GM18511 (cell line): ENCODE measurements at regions not wholly inside any gene's neighbourhood (a gene's known extent, or its start where the extent isn't known, plus 50 kb on each side); places are given as distances from the start of the nearest gene placed in this dataset.
"Not testable (repeated sequence)": the region's sequence is repeated elsewhere in the genome, so short reads cannot be mapped to it uniquely, and the experiment has no call there.

Source experiments
- ATAC-seq: cut with Tn5 transposase; IDR thresholded peaks from one replicate; pipeline ENCODE4 v1.9.1; 2021; ENCODE audit warnings: mild to moderate bottlenecking, moderate library complexity; ENCODE audit not compliant: unreplicated experiment

- ATAC-seq, result no peak
Measured at GRCh38 chr7:96921231-96921630, 84.1 kb upstream of the DLX6 start.

- no peak for ATAC-seq
Measured at GRCh38 chr7:96921771-96922170, 83.6 kb upstream of the DLX6 start.

GRCh38 chr7:96923345-96923744, 82.0 kb upstream of the DLX6 start:
- not testable (repeated sequence) for ATAC-seq

GRCh38 chr7:96927131-96927530, 78.2 kb upstream of the DLX6 start:
- ATAC-seq, result no peak

GRCh38 chr7:96928965-96929364, 76.4 kb upstream of the DLX6 start:
- no peak for ATAC-seq

- ATAC-seq, result no peak
Measured at GRCh38 chr7:96931891-96932290, 73.5 kb upstream of the DLX6 start.

GRCh38 chr7:96933067-96933645, 72.2 kb upstream of the DLX6 start:
- no peak for ATAC-seq

GRCh38 chr7:96936621-96937020, 68.7 kb upstream of the DLX6 start:
- ATAC-seq, result no peak

- ATAC-seq, result no peak
Measured at GRCh38 chr7:96942112-96942511, 63.2 kb upstream of the DLX6 start.

GRCh38 chr7:96949766-96950165, 55.6 kb upstream of the DLX6 start:
- no peak for ATAC-seq

- ATAC-seq, result no peak
Measured at GRCh38 chr7:96952974-96953391, 52.4 kb upstream of the DLX6 start.

GRCh38 chr7:96953676-96954513, 51.5 kb upstream of the DLX6 start:
- no peak for ATAC-seq
